GM06990 (cell line): ENCODE measurements at regions not wholly inside any gene's neighbourhood (a gene's known extent, or its start where the extent isn't known, plus 50 kb on each side); places are given as distances from the start of the nearest gene placed in this dataset.

Experiments used
- DNase-seq: peaks from one replicate; pipeline ENCODE4 v3.0.0-alpha.2; 2011; ENCODE audit not compliant: insufficient read length; ENCODE audit errors: extremely low read depth
- H3K27me3 ChIP-seq: replicated peaks from 2 replicates; pipeline ENCODE4 v1.6.0; 2011; ENCODE audit warnings: low read length; ENCODE audit not compliant: control insufficient read depth, insufficient read depth
- H3K36me3 ChIP-seq: 2 replicates; pipeline ENCODE4 v1.5.1; 2011; ENCODE audit warnings: low read length; ENCODE audit not compliant: control insufficient read depth, insufficient read depth
- H3K4me3 ChIP-seq: replicated peaks from 2 replicates; pipeline ENCODE4 v1.5.1; 2011; ENCODE audit warnings: low read depth, mild to moderate bottlenecking, control low read depth, low read length
- CTCF ChIP-seq: IDR thresholded peaks from 2 replicates; pipeline ENCODE4 v1.5.1; 2011; ENCODE audit warnings: low read length, control low read depth, mild to moderate bottlenecking, inconsistent platforms; ENCODE audit not compliant: insufficient read depth, poor library complexity, severe bottlenecking

- no peak for DNase-seq
- Histone ChIP-seq H3K4me3 (no peak overlapping the region), H3K27me3 (no peaks in the 10 kb centered on the region), H3K36me3 (no peaks in the 10 kb centered on the region)
- no peak for TF ChIP-seq CTCF
Measured at GRCh38 chr5:53333160-53333559, 147.3 kb upstream of the FST start.

GRCh38 chr5:53334431-53334941 is 145.9 kb upstream of the FST start:
- no peak for DNase-seq
- Histone ChIP-seq H3K36me3 (no peaks in the 10 kb centered on the region), H3K27me3 (no peaks in the 10 kb centered on the region), H3K4me3 (no peak overlapping the region)
- no peak for TF ChIP-seq CTCF

- no peak overlapping the region for H3K4me3 ChIP-seq
- H3K27me3 ChIP-seq, result no peaks in the 10 kb centered on the region
- no peak for TF ChIP-seq CTCF
- no peak for DNase-seq
- no peaks in the 10 kb centered on the region for H3K36me3 ChIP-seq
Measured at GRCh38 chr5:53335115-53335514, 145.3 kb upstream of the FST start.

- Histone ChIP-seq H3K27me3 (no peaks in the 10 kb centered on the region), H3K36me3 (no peaks in the 10 kb centered on the region), H3K4me3 (no peak overlapping the region)
- no peak for DNase-seq
- no peak for TF ChIP-seq CTCF
Measured at GRCh38 chr5:53337827-53338226, 142.6 kb upstream of the FST start.

- Histone ChIP-seq H3K36me3 (no peaks in the 10 kb centered on the region), H3K4me3 (no peak overlapping the region), H3K27me3 (no peaks in the 10 kb centered on the region)
- TF ChIP-seq CTCF, result no peak
- no peak for DNase-seq
Measured at GRCh38 chr5:53338971-53339370, 141.5 kb upstream of the FST start.

GRCh38 chr5:53339962-53340540 is 140.4 kb upstream of the FST start:
- Histone ChIP-seq H3K4me3 (no peak overlapping the region), H3K36me3 (no peaks in the 10 kb centered on the region), H3K27me3 (no peaks in the 10 kb centered on the region)
- no peak for TF ChIP-seq CTCF
- DNase-seq, result no peak
